Endothelial cell (in vitro differentiated cells): ENCODE measurements at regions not wholly inside any gene's neighbourhood (a gene's known extent, or its start where the extent isn't known, plus 50 kb on each side); places are given as distances from the start of the nearest gene placed in this dataset.

Experiments
- DNase-seq: peaks from one replicate; pipeline ENCODE4 v3.0.0; 2021; ENCODE audit warnings: low spot score
- H3K27ac Mint-ChIP-seq: one replicate; pipeline ENCODE4 v1.8.0; 2021; ENCODE audit warnings: mixed read lengths, inconsistent platforms; ENCODE audit not compliant: unreplicated experiment
- H3K27me3 Mint-ChIP-seq: one replicate; pipeline ENCODE4 v1.8.0; 2021; ENCODE audit warnings: mild to moderate bottlenecking, moderate library complexity, mixed read lengths, inconsistent platforms; ENCODE audit not compliant: unreplicated experiment
- H3K36me3 Mint-ChIP-seq: one replicate; pipeline ENCODE4 v1.8.0; 2021; ENCODE audit warnings: mild to moderate bottlenecking, low read depth, mixed read lengths, inconsistent platforms; ENCODE audit not compliant: unreplicated experiment
- H3K4me1 Mint-ChIP-seq: one replicate; pipeline ENCODE4 v1.8.0; 2021; ENCODE audit warnings: mild to moderate bottlenecking, mixed read lengths, inconsistent platforms; ENCODE audit not compliant: unreplicated experiment
- H3K4me3 Mint-ChIP-seq: one replicate; pipeline ENCODE4 v1.8.0; 2021; ENCODE audit warnings: mild to moderate bottlenecking, mixed read lengths, inconsistent platforms; ENCODE audit not compliant: unreplicated experiment
- H3K9me3 Mint-ChIP-seq: one replicate; pipeline ENCODE4 v1.8.0; 2021; ENCODE audit warnings: mixed read lengths, inconsistent platforms; ENCODE audit not compliant: unreplicated experiment
- CTCF ChIP-seq: fragments of 200-600 bp; sonication (generic); IDR thresholded peaks from one replicate; pipeline ENCODE4 v1.5.0; 2021; ENCODE audit warnings: antibody characterized with exemption; ENCODE audit not compliant: unreplicated experiment

- Mint-ChIP-seq H3K4me3 (no peak overlapping the region), H3K9me3 (no peaks in the 10 kb centered on the region), H3K4me1 (no peaks in the 10 kb centered on the region), H3K36me3 (no peaks in the 10 kb centered on the region), H3K27me3 (peaks cover 3% of the 10 kb centered on the region), H3K27ac (no peak overlapping the region)
- no peak for TF ChIP-seq CTCF
- no peak for DNase-seq
These were observed 789.9 kb upstream of the ADGRL4 start for GRCh38 chr1:79796434-79796833.

- no peak for DNase-seq
- Mint-ChIP-seq H3K36me3 (no peaks in the 10 kb centered on the region), H3K9me3 (no peaks in the 10 kb centered on the region), H3K27ac (no peak overlapping the region), H3K27me3 (peaks cover 3% of the 10 kb centered on the region), H3K4me3 (no peak overlapping the region), H3K4me1 (no peaks in the 10 kb centered on the region)
- TF ChIP-seq CTCF, result no peak
These were observed 785.8 kb upstream of the ADGRL4 start for GRCh38 chr1:79792219-79792930.

GRCh38 chr1:79791488-79792218, 785.1 kb upstream of the ADGRL4 start:
- DNase-seq, result no peak
- H3K4me3 Mint-ChIP-seq, result no peak overlapping the region
- H3K27ac Mint-ChIP-seq, result no peak overlapping the region
- no peaks in the 10 kb centered on the region for H3K9me3 Mint-ChIP-seq
- no peaks in the 10 kb centered on the region for H3K36me3 Mint-ChIP-seq
- no peaks in the 10 kb centered on the region for H3K4me1 Mint-ChIP-seq
- peaks cover 3% of the 10 kb centered on the region for H3K27me3 Mint-ChIP-seq
- TF ChIP-seq CTCF, result no peak

- Mint-ChIP-seq H3K27ac (no peak overlapping the region), H3K4me3 (no peak overlapping the region), H3K27me3 (no peaks in the 10 kb centered on the region), H3K9me3 (no peaks in the 10 kb centered on the region), H3K4me1 (no peaks in the 10 kb centered on the region), H3K36me3 (no peaks in the 10 kb centered on the region)
- no peak for TF ChIP-seq CTCF
- no peak for DNase-seq
These were observed 784.4 kb upstream of the ADGRL4 start for GRCh38 chr1:79790950-79791349.

- H3K27me3 Mint-ChIP-seq, result no peaks in the 10 kb centered on the region
- H3K4me1 Mint-ChIP-seq, result no peaks in the 10 kb centered on the region
- no peak for DNase-seq
- H3K4me3 Mint-ChIP-seq, result no peak overlapping the region
- no peaks in the 10 kb centered on the region for H3K9me3 Mint-ChIP-seq
- no peaks in the 10 kb centered on the region for H3K36me3 Mint-ChIP-seq
- TF ChIP-seq CTCF, result no peak
- no peak overlapping the region for H3K27ac Mint-ChIP-seq
These were observed 781.1 kb upstream of the ADGRL4 start for GRCh38 chr1:79787631-79788030.
